Lower leg skin (tissue), 4 donors: ENCODE measurements at regions not wholly inside any gene's neighbourhood (a gene's known extent, or its start where the extent isn't known, plus 50 kb on each side); places are given as distances from the start of the nearest gene placed in this dataset.

ENCODE experiments used
- DNase-seq, 2 donors: peaks; one replicate each; pipeline ENCODE4 v3.0.0-alpha.2; 2019; ENCODE audit warnings: low spot score in 2 of 2
- H3K4me3 ChIP-seq: fragments of 200-600 bp; sonication (generic); 2 replicates; pipeline ENCODE4 v1.5.1; 2017; ENCODE audit warnings: mild to moderate bottlenecking, low read depth; ENCODE audit not compliant: poor library complexity, severe bottlenecking
- CTCF ChIP-seq, 3 donors: fragments of 450-650 bp; IDR thresholded peaks; one replicate each; pipeline ENCODE4 v1.5.1; 2016; ENCODE audit warnings: antibody characterized with exemption in 3 of 3, mild to moderate bottlenecking in 3 of 3, moderate library complexity in 2 of 3
- POLR2A ChIP-seq, 2 donors: fragments of 450-650 bp; IDR thresholded peaks; one replicate each; pipeline ENCODE4 v1.6.1; 2016 to 2017; ENCODE audit warnings: antibody characterized with exemption in 2 of 2, mild to moderate bottlenecking in 1 of 2, moderate library complexity in 1 of 2
- WGBS, 2 donors: methylation state at CpG; one replicate each; pipeline ENCODE4 v1.1.5; 2018; 5-methylcytosine and 5-hydroxymethylcytosine counted together
- intact Hi-C: fragments of 100-400 bp; cut with DNase I; formaldehyde crosslinking; loops from one replicate; pipeline ENCODE4 v1.15.0; 2023; ENCODE audit warnings: low total_unique reads

GRCh38 chr1:2921970-2922686 lies 99.1 kb upstream of the ACTRT2 start:
- no peak overlapping the region for H3K4me3 ChIP-seq
- intact Hi-C loops, result no loop called here
- 48 to 61% methylated on average over 25 to 27 of the region's 27 CpGs for WGBS, 2 donors
- TF ChIP-seq CTCF (IDR thresholded peaks at IDR 0.05) (no peak), POLR2A (IDR thresholded peaks at IDR 0.05) (no peak)
- DNase-seq, result no peak

GRCh38 chr1:2923351-2923750 lies 97.9 kb upstream of the ACTRT2 start:
- intact Hi-C loops, result no loop called here
- TF ChIP-seq CTCF (IDR thresholded peaks at IDR 0.05) (no peak), POLR2A (IDR thresholded peaks at IDR 0.05) (no peak)
- no peak overlapping the region for H3K4me3 ChIP-seq
- 78 to 85% methylated on average over 21 of the region's 21 CpGs for WGBS, 2 donors
- DNase-seq, result no peak

GRCh38 chr1:2925291-2925690 lies 96.0 kb upstream of the ACTRT2 start:
- intact Hi-C loops, result no loop called here
- 80 to 86% methylated on average over 11 to 13 of the region's 13 CpGs for WGBS, 2 donors
- H3K4me3 ChIP-seq, result no peak overlapping the region
- no peak for TF ChIP-seq CTCF (IDR thresholded peaks at IDR 0.05)
- no peak for TF ChIP-seq POLR2A (IDR thresholded peaks at IDR 0.05)
- no peak for DNase-seq

DNA sequence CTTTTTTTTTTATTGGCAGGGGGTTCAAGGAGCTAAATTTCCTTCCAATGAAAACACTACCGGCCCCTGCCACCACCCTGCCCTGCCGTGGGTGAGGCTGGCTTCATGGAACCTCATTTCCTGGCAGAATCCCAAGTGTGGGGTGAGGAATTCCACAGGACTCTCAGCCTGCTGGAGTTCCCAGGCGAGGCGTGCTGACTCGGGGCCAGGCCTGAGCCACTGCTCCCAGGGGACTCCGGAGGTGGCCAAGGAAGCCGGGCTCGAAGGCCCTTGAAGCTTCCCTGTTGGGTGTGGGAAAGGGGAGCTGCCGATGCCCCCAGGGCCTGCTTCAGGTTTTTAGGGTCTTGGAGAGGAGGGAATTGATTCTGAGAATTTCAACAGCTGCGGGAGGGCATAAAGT lies 95.3 kb upstream of the ACTRT2 start:
- H3K4me3 ChIP-seq, result no peak overlapping the region
- no peak for DNase-seq
- WGBS, 2 donors, result 36 to 41% methylated on average over 10 of the region's 10 CpGs
- intact Hi-C loops, result no loop called here
- no peak for TF ChIP-seq POLR2A (IDR thresholded peaks at IDR 0.05)
- no peak for TF ChIP-seq CTCF (IDR thresholded peaks at IDR 0.05)

GRCh38 chr1:2926447-2927055 lies 94.7 kb upstream of the ACTRT2 start:
- intact Hi-C loops, result no loop called here
- 19 to 47% methylated on average over 2 to 5 of the region's 5 CpGs for WGBS, 2 donors
- H3K4me3 ChIP-seq, result no peak overlapping the region
- TF ChIP-seq CTCF (IDR thresholded peaks at IDR 0.05) (no peak), POLR2A (IDR thresholded peaks at IDR 0.05) (no peak)
- no peak for DNase-seq
